ENCODE measurements at regions not wholly inside any gene's neighbourhood (a gene's known extent, or its start where the extent isn't known, plus 50 kb on each side); places are given as distances from the start of the nearest gene placed in this dataset.

GRCh38 chr3:106729481-106729880 is 647.8 kb upstream of the CCDC54 start:
- DNase-seq, result no peak

- DNase-seq, result no peak
Measured at GRCh38 chr3:106731230-106731629, 646.0 kb upstream of the CCDC54 start.

GRCh38 chr3:106734712-106735111 is 642.5 kb upstream of the CCDC54 start:
- DNase-seq, result no peak

- DNase-seq, result no peak
Measured at GRCh38 chr3:106737265-106737664, 640.0 kb upstream of the CCDC54 start.

GRCh38 chr3:106740116-106740515 is 637.1 kb upstream of the CCDC54 start:
- DNase-seq, result no peak

GRCh38 chr3:106745344-106746168 is 631.7 kb upstream of the CCDC54 start:
- DNase-seq, result no peak

GRCh38 chr3:106746286-106746685 is 631.0 kb upstream of the CCDC54 start:
- no peak for DNase-seq

GRCh38 chr3:106748472-106749262 is 628.6 kb upstream of the CCDC54 start:
- no peak for DNase-seq

GRCh38 chr3:106750092-106750491 is 627.1 kb upstream of the CCDC54 start:
- no peak for DNase-seq

GRCh38 chr3:106755336-106755735 is 621.9 kb upstream of the CCDC54 start:
- DNase-seq, result no peak

- no peak for DNase-seq
Measured at GRCh38 chr3:106756901-106757300, 620.3 kb upstream of the CCDC54 start.

GRCh38 chr3:106758459-106758858 is 618.8 kb upstream of the CCDC54 start:
- DNase-seq, result no peak

GRCh38 chr3:106759731-106760130 is 617.5 kb upstream of the CCDC54 start:
- DNase-seq, result no peak

GRCh38 chr3:106765342-106765741 is 611.9 kb upstream of the CCDC54 start:
- DNase-seq, result no peak

GRCh38 chr3:106768941-106769480 is 608.2 kb upstream of the CCDC54 start:
- DNase-seq, result no peak

GRCh38 chr3:106773795-106774194 is 603.4 kb upstream of the CCDC54 start:
- DNase-seq, result no peak

GRCh38 chr3:106783231-106783630 is 594.0 kb upstream of the CCDC54 start:
- DNase-seq, result no peak

GRCh38 chr3:106789276-106789675 is 588.0 kb upstream of the CCDC54 start:
- no peak for DNase-seq

GRCh38 chr3:106792716-106793115 is 584.5 kb upstream of the CCDC54 start:
- no peak for DNase-seq

- DNase-seq, result no peak
Measured at GRCh38 chr3:106794442-106794841, 582.8 kb upstream of the CCDC54 start.

GRCh38 chr3:106795553-106795952 is 581.7 kb upstream of the CCDC54 start:
- DNase-seq, result no peak

GRCh38 chr3:106797461-106797860 is 579.8 kb upstream of the CCDC54 start:
- DNase-seq, result no peak

GRCh38 chr3:106805625-106806024 is 571.6 kb upstream of the CCDC54 start:
- DNase-seq, result no peak

- DNase-seq, result no peak
Measured at GRCh38 chr3:106806964-106807363, 570.3 kb upstream of the CCDC54 start.

Data from CD4-positive, alpha-beta T cell treated with Interleukin-1 beta for 1 hour (primary cell).